HUES6 (cell line): ENCODE measurements at regions not wholly inside any gene's neighbourhood (a gene's known extent, or its start where the extent isn't known, plus 50 kb on each side); places are given as distances from the start of the nearest gene placed in this dataset.
"Not testable (repeated sequence)": the region's sequence is repeated elsewhere in the genome, so short reads cannot be mapped to it uniquely, and the experiment has no call there.

Source experiments
- H3K27ac ChIP-seq: 2 replicates; pipeline ENCODE4 v1.7.0; 2013; ENCODE audit warnings: low read depth, mild to moderate bottlenecking, low read length, inconsistent platforms
- H3K27me3 ChIP-seq: 2 replicates; pipeline ENCODE4 v1.6.1; 2013; ENCODE audit warnings: low read length; ENCODE audit not compliant: control insufficient read depth, insufficient read depth
- H3K36me3 ChIP-seq: 2 replicates; pipeline ENCODE4 v1.6.1; 2013; ENCODE audit warnings: low read length; ENCODE audit not compliant: control insufficient read depth, insufficient read depth
- H3K4me1 ChIP-seq: 2 replicates; pipeline ENCODE4 v1.6.1; 2013; ENCODE audit warnings: low read length; ENCODE audit not compliant: control insufficient read depth, insufficient read depth
- H3K4me3 ChIP-seq: 2 replicates; pipeline ENCODE4 v1.5.1; 2013; ENCODE audit warnings: low read depth, low read length
- H3K9ac ChIP-seq: one replicate; pipeline ENCODE4 v1.6.1; 2013; ENCODE audit warnings: mild to moderate bottlenecking, low read length
- H3K9me3 ChIP-seq: 2 replicates; pipeline ENCODE4 v1.6.1; 2013; ENCODE audit warnings: low read depth, low read length; ENCODE audit not compliant: control insufficient read depth, insufficient read depth

- not testable (repeated sequence) for H3K36me3 ChIP-seq, H3K4me3 ChIP-seq, H3K27me3 ChIP-seq, H3K27ac ChIP-seq, H3K9ac ChIP-seq, H3K4me1 ChIP-seq
- H3K9me3 ChIP-seq: 0 out of 2 replicates have a peak, but pooled peaks cover 15% of the 10 kb centered on the region
Observed at GRCh38 chr3:67930394-67930793, 276.0 kb upstream of the SUCLG2 start.

- Histone ChIP-seq H3K36me3 (no peaks in the 10 kb centered on the region), H3K4me3 (no peak overlapping the region), H3K27ac (no peak overlapping the region), H3K4me1 (no peaks in the 10 kb centered on the region), H3K9me3 (0 out of 2 replicates have a peak, but pooled peaks cover 4% of the 10 kb centered on the region), H3K9ac (no peak overlapping the region), H3K27me3 (no peaks in the 10 kb centered on the region)
Observed at GRCh38 chr3:67923796-67924195, 269.4 kb upstream of the SUCLG2 start.

- no peaks in the 10 kb centered on the region for H3K36me3 ChIP-seq
- no peaks in the 10 kb centered on the region for H3K4me1 ChIP-seq
- H3K9ac ChIP-seq: no peak overlapping the region
- no peak overlapping the region for H3K4me3 ChIP-seq
- H3K27ac ChIP-seq: no peak overlapping the region
- no peaks in the 10 kb centered on the region for H3K27me3 ChIP-seq
- H3K9me3 ChIP-seq: no peaks in the 10 kb centered on the region
Observed at GRCh38 chr3:67920969-67921368, 266.6 kb upstream of the SUCLG2 start.

GRCh38 chr3:67920311-67920710, 265.9 kb upstream of the SUCLG2 start:
- H3K4me3 ChIP-seq: no peak overlapping the region
- H3K4me1 ChIP-seq: no peaks in the 10 kb centered on the region
- H3K27ac ChIP-seq: no peak overlapping the region
- H3K9me3 ChIP-seq: no peaks in the 10 kb centered on the region
- H3K9ac ChIP-seq: no peak overlapping the region
- no peaks in the 10 kb centered on the region for H3K27me3 ChIP-seq
- no peaks in the 10 kb centered on the region for H3K36me3 ChIP-seq

GRCh38 chr3:67916353-67916752, 261.9 kb upstream of the SUCLG2 start:
- H3K9me3 ChIP-seq: no peaks in the 10 kb centered on the region
- H3K27me3 ChIP-seq: no peaks in the 10 kb centered on the region
- H3K4me3 ChIP-seq: no peak overlapping the region
- no peak overlapping the region for H3K9ac ChIP-seq
- no peaks in the 10 kb centered on the region for H3K36me3 ChIP-seq
- no peaks in the 10 kb centered on the region for H3K4me1 ChIP-seq
- H3K27ac ChIP-seq: no peak overlapping the region

GRCh38 chr3:67907735-67908134, 253.3 kb upstream of the SUCLG2 start:
- Histone ChIP-seq H3K27me3 (no peaks in the 10 kb centered on the region), H3K9me3 (no peaks in the 10 kb centered on the region), H3K4me1 (no peaks in the 10 kb centered on the region), H3K36me3 (no peaks in the 10 kb centered on the region), H3K4me3 (no peak overlapping the region), H3K27ac (no peak overlapping the region), H3K9ac (no peak overlapping the region)

- Histone ChIP-seq H3K4me3 (no peak overlapping the region), H3K27ac (no peak overlapping the region), H3K9me3 (no peaks in the 10 kb centered on the region), H3K36me3 (no peaks in the 10 kb centered on the region), H3K9ac (no peak overlapping the region), H3K4me1 (no peaks in the 10 kb centered on the region), H3K27me3 (no peaks in the 10 kb centered on the region)
Observed at GRCh38 chr3:67906261-67906660, 251.8 kb upstream of the SUCLG2 start.

- Histone ChIP-seq H3K9ac (no peak overlapping the region), H3K27me3 (no peaks in the 10 kb centered on the region), H3K27ac (no peak overlapping the region), H3K9me3 (no peaks in the 10 kb centered on the region), H3K4me3 (no peak overlapping the region), H3K4me1 (no peaks in the 10 kb centered on the region), H3K36me3 (no peaks in the 10 kb centered on the region)
Observed at GRCh38 chr3:67901681-67902080, 247.3 kb upstream of the SUCLG2 start.

GRCh38 chr3:67898916-67899315, 244.5 kb upstream of the SUCLG2 start:
- Histone ChIP-seq H3K9ac (no peak overlapping the region), H3K4me3 (no peak overlapping the region), H3K27me3 (no peaks in the 10 kb centered on the region), H3K27ac (no peak overlapping the region), H3K9me3 (no peaks in the 10 kb centered on the region), H3K4me1 (no peaks in the 10 kb centered on the region), H3K36me3 (no peaks in the 10 kb centered on the region)

GRCh38 chr3:67897351-67898336, 243.2 kb upstream of the SUCLG2 start:
- Histone ChIP-seq H3K27me3 (no peaks in the 10 kb centered on the region), H3K4me1 (no peaks in the 10 kb centered on the region), H3K36me3 (no peaks in the 10 kb centered on the region), H3K9me3 (no peaks in the 10 kb centered on the region), H3K4me3 (no peak overlapping the region), H3K27ac (no peak overlapping the region), H3K9ac (no peak overlapping the region)

GRCh38 chr3:67896130-67896529, 241.7 kb upstream of the SUCLG2 start:
- Histone ChIP-seq H3K36me3 (no peaks in the 10 kb centered on the region), H3K9ac (no peak overlapping the region), H3K4me1 (no peaks in the 10 kb centered on the region), H3K27me3 (no peaks in the 10 kb centered on the region), H3K9me3 (no peaks in the 10 kb centered on the region), H3K4me3 (no peak overlapping the region), H3K27ac (no peak overlapping the region)
